ENCODE measurements at regions not wholly inside any gene's neighbourhood (a gene's known extent, or its start where the extent isn't known, plus 50 kb on each side); places are given as distances from the start of the nearest gene placed in this dataset.

GRCh38 chr13:103883698-103884097 lies 817.5 kb upstream of the SLC10A2 start:
- TF ChIP-seq, protein P1, sequence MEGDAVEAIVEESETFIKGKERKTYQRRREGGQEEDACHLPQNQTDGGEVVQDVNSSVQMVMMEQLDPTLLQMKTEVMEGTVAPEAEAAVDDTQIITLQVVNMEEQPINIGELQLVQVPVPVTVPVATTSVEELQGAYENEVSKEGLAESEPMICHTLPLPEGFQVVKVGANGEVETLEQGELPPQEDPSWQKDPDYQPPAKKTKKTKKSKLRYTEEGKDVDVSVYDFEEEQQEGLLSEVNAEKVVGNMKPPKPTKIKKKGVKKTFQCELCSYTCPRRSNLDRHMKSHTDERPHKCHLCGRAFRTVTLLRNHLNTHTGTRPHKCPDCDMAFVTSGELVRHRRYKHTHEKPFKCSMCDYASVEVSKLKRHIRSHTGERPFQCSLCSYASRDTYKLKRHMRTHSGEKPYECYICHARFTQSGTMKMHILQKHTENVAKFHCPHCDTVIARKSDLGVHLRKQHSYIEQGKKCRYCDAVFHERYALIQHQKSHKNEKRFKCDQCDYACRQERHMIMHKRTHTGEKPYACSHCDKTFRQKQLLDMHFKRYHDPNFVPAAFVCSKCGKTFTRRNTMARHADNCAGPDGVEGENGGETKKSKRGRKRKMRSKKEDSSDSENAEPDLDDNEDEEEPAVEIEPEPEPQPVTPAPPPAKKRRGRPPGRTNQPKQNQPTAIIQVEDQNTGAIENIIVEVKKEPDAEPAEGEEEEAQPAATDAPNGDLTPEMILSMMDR (conservative IDR thresholded peaks at IDR 0.05; ENCODE audit: low read length), result no peak
- no peak for TF ChIP-seq EZH2phosphoT487 (IDR thresholded peaks at IDR 0.05; ENCODE audit: borderline replicate concordance, low read depth, low read length)

All from OCI-LY7 (cell line).